Lower leg skin (tissue), 4 donors: ENCODE measurements at regions not wholly inside any gene's neighbourhood (a gene's known extent, or its start where the extent isn't known, plus 50 kb on each side); places are given as distances from the start of the nearest gene placed in this dataset.
A peak's percentile ranks its signal among the peaks of the same experiment; 100 is the strongest.

Experiments
- DNase-seq, 2 donors: peaks; one replicate each; pipeline ENCODE4 v3.0.0-alpha.2; 2019; ENCODE audit warnings: low spot score in 2 of 2
- H3K4me3 ChIP-seq: fragments of 200-600 bp; sonication (generic); 2 replicates; pipeline ENCODE4 v1.5.1; 2017; ENCODE audit warnings: mild to moderate bottlenecking, low read depth; ENCODE audit not compliant: poor library complexity, severe bottlenecking
- CTCF ChIP-seq, 3 donors: fragments of 450-650 bp; IDR thresholded peaks; one replicate each; pipeline ENCODE4 v1.5.1; 2016; ENCODE audit warnings: antibody characterized with exemption in 3 of 3, mild to moderate bottlenecking in 3 of 3, moderate library complexity in 2 of 3
- POLR2A ChIP-seq, 2 donors: fragments of 450-650 bp; IDR thresholded peaks; one replicate each; pipeline ENCODE4 v1.6.1; 2016 to 2017; ENCODE audit warnings: antibody characterized with exemption in 2 of 2, mild to moderate bottlenecking in 1 of 2, moderate library complexity in 1 of 2
- WGBS, 2 donors: methylation state at CpG; one replicate each; pipeline ENCODE4 v1.1.5; 2018; 5-methylcytosine and 5-hydroxymethylcytosine counted together
- intact Hi-C: fragments of 100-400 bp; cut with DNase I; formaldehyde crosslinking; loops from one replicate; pipeline ENCODE4 v1.15.0; 2023; ENCODE audit warnings: low total_unique reads

DNA sequence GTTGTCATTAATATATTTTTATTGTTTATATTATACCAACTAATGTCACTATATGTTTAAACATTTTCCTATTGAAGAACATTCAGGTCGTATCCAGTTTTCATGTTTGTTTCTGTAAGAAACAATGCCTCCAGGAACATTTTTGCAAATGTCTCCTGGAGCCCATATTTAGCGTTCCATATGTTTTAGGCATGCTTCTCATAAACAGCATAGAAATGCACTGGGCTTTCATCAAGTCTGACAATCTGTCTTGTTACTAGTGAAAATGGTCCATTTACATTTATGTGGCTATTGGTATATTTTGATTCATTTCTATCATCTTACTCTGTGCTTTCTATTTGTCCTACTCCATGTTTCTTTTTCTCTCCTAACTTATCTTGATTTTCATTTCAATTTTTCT, 431.7 kb downstream of the TFAP2A start:
- TF ChIP-seq POLR2A (IDR thresholded peaks at IDR 0.05) (no peak), CTCF (IDR thresholded peaks at IDR 0.05) (no peak)

GRCh38 chr6:9982215-9982614, 432.7 kb downstream of the TFAP2A start:
- intact Hi-C loops: no loop called here
- 74 to 77% methylated on average over 5 of the region's 5 CpGs for WGBS, 2 donors

More for the DNA sequence above, 431.7 kb downstream of the TFAP2A start:
- DNase-seq: no peak
- H3K4me3 ChIP-seq: no peak overlapping the region
- intact Hi-C loops: no loop called here
- 87 to 91% methylated on average over 2 of the region's 2 CpGs for WGBS, 2 donors

GRCh38 chr6:9979996-9980395, 434.9 kb downstream of the TFAP2A start:
- intact Hi-C loops: no loop called here
- H3K4me3 ChIP-seq: no peak overlapping the region
- DNase-seq: no peak
- TF ChIP-seq CTCF (IDR thresholded peaks at IDR 0.05): no peak
- no peak for TF ChIP-seq POLR2A (IDR thresholded peaks at IDR 0.05)
- WGBS, 2 donors: 75 to 76% methylated on average over 5 of the region's 5 CpGs

More at GRCh38 chr6:9982215-9982614, 432.7 kb downstream of the TFAP2A start:
- DNase-seq: no peak
- TF ChIP-seq POLR2A (IDR thresholded peaks at IDR 0.05) (no peak), CTCF (IDR thresholded peaks at IDR 0.05) (no peak)
- no peak overlapping the region for H3K4me3 ChIP-seq

GRCh38 chr6:9978480-9978879, 436.4 kb downstream of the TFAP2A start:
- intact Hi-C loops: no loop called here
- no peak overlapping the region for H3K4me3 ChIP-seq
- WGBS, 2 donors: 50 to 58% methylated on average over 6 of the region's 6 CpGs
- TF ChIP-seq POLR2A (IDR thresholded peaks at IDR 0.05): no peak
- TF ChIP-seq CTCF (IDR thresholded peaks at IDR 0.05): no peak
- DNase-seq: peak in 1 of 2 donors; percentile 13

DNA sequence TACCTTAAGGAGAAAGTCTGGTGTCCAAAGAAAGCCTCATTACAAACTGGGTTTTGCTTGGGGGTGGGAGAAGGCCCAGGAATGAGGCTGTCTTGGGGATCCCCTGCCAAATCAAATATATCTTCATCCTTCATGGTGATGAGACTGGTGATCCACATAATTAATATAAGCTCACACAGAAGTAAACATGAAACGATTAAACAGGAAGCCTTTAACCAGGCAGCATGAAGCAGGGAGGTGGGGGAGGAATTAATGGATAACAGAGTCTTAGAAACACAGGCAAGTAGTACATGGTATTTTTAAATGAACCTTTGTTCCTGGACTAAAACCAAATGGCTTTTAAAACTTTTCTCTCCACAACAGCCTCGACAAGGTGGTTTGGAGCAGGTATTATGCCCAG, 437.5 kb downstream of the TFAP2A start:
- no peak for TF ChIP-seq POLR2A (IDR thresholded peaks at IDR 0.05)
- TF ChIP-seq CTCF (IDR thresholded peaks at IDR 0.05): no peak
- no peak for DNase-seq

GRCh38 chr6:9961646-9962045, 453.2 kb downstream of the TFAP2A start:
- no peak overlapping the region for H3K4me3 ChIP-seq
- intact Hi-C loops: no loop called here
- no peak for DNase-seq
- 83 to 85% methylated on average over 5 of the region's 5 CpGs for WGBS, 2 donors
- TF ChIP-seq CTCF (IDR thresholded peaks at IDR 0.05) (no peak), POLR2A (IDR thresholded peaks at IDR 0.05) (no peak)

More for the DNA sequence above, 437.5 kb downstream of the TFAP2A start:
- 12 to 17% methylated on average over 2 of the region's 2 CpGs for WGBS, 2 donors
- intact Hi-C loops: no loop called here
- H3K4me3 ChIP-seq: no peak overlapping the region
